DMS153 (cell line): ENCODE measurements at regions not wholly inside any gene's neighbourhood (a gene's known extent, or its start where the extent isn't known, plus 50 kb on each side); places are given as distances from the start of the nearest gene placed in this dataset.

ENCODE experiments used
- DNase-seq: peaks from one replicate; lab custom pipeline; 2025; lab: John Stamatoyannopoulos, UW

- DNase-seq: no peak
Measured at GRCh38 chr6:47151232-47151898, 109.2 kb upstream of the ADGRF1 start.

- DNase-seq: no peak
Measured at GRCh38 chr6:47149554-47149953, 107.4 kb upstream of the ADGRF1 start.

- no peak for DNase-seq
Measured at GRCh38 chr6:47149066-47149465, 106.9 kb upstream of the ADGRF1 start.

- no peak for DNase-seq
Measured at GRCh38 chr6:47147836-47148344, 105.8 kb upstream of the ADGRF1 start.

- DNase-seq: no peak
Measured at GRCh38 chr6:47147175-47147727, 105.1 kb upstream of the ADGRF1 start.

- no peak for DNase-seq
Measured at GRCh38 chr6:47146431-47147174, 104.5 kb upstream of the ADGRF1 start.

GRCh38 chr6:47145212-47145611 lies 103.1 kb upstream of the ADGRF1 start:
- DNase-seq: no peak

GRCh38 chr6:47144306-47144705 lies 102.2 kb upstream of the ADGRF1 start:
- DNase-seq: no peak

- no peak for DNase-seq
Measured at GRCh38 chr6:47141963-47142362, 99.8 kb upstream of the ADGRF1 start.

GRCh38 chr6:47141171-47141570 lies 99.0 kb upstream of the ADGRF1 start:
- no peak for DNase-seq

GRCh38 chr6:47138046-47138445 lies 95.9 kb upstream of the ADGRF1 start:
- no peak for DNase-seq

- no peak for DNase-seq
Measured at GRCh38 chr6:47137073-47137472, 94.9 kb upstream of the ADGRF1 start.

- DNase-seq: peak; percentile 78
Measured at GRCh38 chr6:47135772-47136171, 93.6 kb upstream of the ADGRF1 start.

GRCh38 chr6:47134476-47135189 lies 92.5 kb upstream of the ADGRF1 start:
- DNase-seq: peak; percentile 92

GRCh38 chr6:47133230-47134000 lies 91.3 kb upstream of the ADGRF1 start:
- DNase-seq: no peak

- peak; percentile 44 for DNase-seq
Measured at GRCh38 chr6:47132724-47133123, 90.6 kb upstream of the ADGRF1 start.

GRCh38 chr6:47131773-47132172 lies 89.6 kb upstream of the ADGRF1 start:
- no peak for DNase-seq

- no peak for DNase-seq
Measured at GRCh38 chr6:47130086-47130485, 88.0 kb upstream of the ADGRF1 start.

GRCh38 chr6:47129129-47129528 lies 87.0 kb upstream of the ADGRF1 start:
- DNase-seq: no peak

GRCh38 chr6:47126647-47127391 lies 84.7 kb upstream of the ADGRF1 start:
- DNase-seq: no peak

GRCh38 chr6:47118611-47119010 lies 76.5 kb upstream of the ADGRF1 start:
- no peak for DNase-seq
